ENCODE measurements at regions not wholly inside any gene's neighbourhood (a gene's known extent, or its start where the extent isn't known, plus 50 kb on each side); places are given as distances from the start of the nearest gene placed in this dataset.

GRCh38 chr12:77406219-77406905 lies 341.0 kb upstream of the E2F7 start:
- no peak for TF ChIP-seq CTCF (IDR thresholded peaks at IDR 0.05; ENCODE audit: insufficient read depth, low read length, poor library complexity, severe bottlenecking)
- no peaks in the 10 kb centered on the region; the same call in 1 of the 2 replicates for H3K27me3 ChIP-seq (replicated peaks; ENCODE audit: control insufficient read depth, insufficient read depth, low read length)
- no peak overlapping the region for H3K4me3 ChIP-seq (replicated peaks; ENCODE audit: low read depth, low read length)
- no peaks in the 10 kb centered on the region for H3K36me3 ChIP-seq (ENCODE audit: control insufficient read depth, insufficient read depth, low read length)
- DNase-seq (ENCODE audit: extremely low read depth, insufficient read length): no peak

- no peak for TF ChIP-seq CTCF (IDR thresholded peaks at IDR 0.05; ENCODE audit: insufficient read depth, low read length, poor library complexity, severe bottlenecking)
- H3K36me3 ChIP-seq (ENCODE audit: control insufficient read depth, insufficient read depth, low read length): no peaks in the 10 kb centered on the region
- H3K4me3 ChIP-seq (replicated peaks; ENCODE audit: low read depth, low read length): no peak overlapping the region
- H3K27me3 ChIP-seq (replicated peaks; ENCODE audit: control insufficient read depth, insufficient read depth, low read length): no peaks in the 10 kb centered on the region; the same call in 1 of the 2 replicates
- no peak for DNase-seq (ENCODE audit: extremely low read depth, insufficient read length)
Measured at GRCh38 chr12:77402716-77403115, 337.3 kb upstream of the E2F7 start.

- no peaks in the 10 kb centered on the region for H3K36me3 ChIP-seq (ENCODE audit: control insufficient read depth, insufficient read depth, low read length)
- DNase-seq (ENCODE audit: extremely low read depth, insufficient read length): no peak
- TF ChIP-seq CTCF (IDR thresholded peaks at IDR 0.05; ENCODE audit: insufficient read depth, low read length, poor library complexity, severe bottlenecking): no peak
- H3K27me3 ChIP-seq (replicated peaks; ENCODE audit: control insufficient read depth, insufficient read depth, low read length): no peaks in the 10 kb centered on the region; the same call in 1 of the 2 replicates
- no peak overlapping the region for H3K4me3 ChIP-seq (replicated peaks; ENCODE audit: low read depth, low read length)
Measured at GRCh38 chr12:77401770-77402081, 336.4 kb upstream of the E2F7 start.

- DNase-seq (ENCODE audit: extremely low read depth, insufficient read length): no peak
- TF ChIP-seq CTCF (IDR thresholded peaks at IDR 0.05; ENCODE audit: insufficient read depth, low read length, poor library complexity, severe bottlenecking): no peak
- no peak overlapping the region for H3K4me3 ChIP-seq (replicated peaks; ENCODE audit: low read depth, low read length)
- no peaks in the 10 kb centered on the region for H3K36me3 ChIP-seq (ENCODE audit: control insufficient read depth, insufficient read depth, low read length)
- H3K27me3 ChIP-seq (replicated peaks; ENCODE audit: control insufficient read depth, insufficient read depth, low read length): no peaks in the 10 kb centered on the region; the same call in 1 of the 2 replicates
Measured at GRCh38 chr12:77401064-77401769, 335.8 kb upstream of the E2F7 start.

GRCh38 chr12:77392467-77393088 lies 327.2 kb upstream of the E2F7 start:
- Histone ChIP-seq H3K27me3 (replicated peaks; ENCODE audit: control insufficient read depth, insufficient read depth, low read length) (no peaks in the 10 kb centered on the region), H3K36me3 (ENCODE audit: control insufficient read depth, insufficient read depth, low read length) (no peaks in the 10 kb centered on the region), H3K4me3 (replicated peaks; ENCODE audit: low read depth, low read length) (no peak overlapping the region)
- DNase-seq (ENCODE audit: extremely low read depth, insufficient read length): no peak
- no peak for TF ChIP-seq CTCF (IDR thresholded peaks at IDR 0.05; ENCODE audit: insufficient read depth, low read length, poor library complexity, severe bottlenecking)
